GM23338 (cell line): ENCODE measurements at regions not wholly inside any gene's neighbourhood (a gene's known extent, or its start where the extent isn't known, plus 50 kb on each side); places are given as distances from the start of the nearest gene placed in this dataset.

Experiments used
- CREB1 ChIP-seq: fragments of 250-450 bp; sonication (Bioruptor Pico); IDR thresholded peaks from 2 replicates; pipeline ENCODE4 v1.5.0; 2020; ENCODE audit warnings: low read depth, mild to moderate bottlenecking, moderate library complexity
- CTCF ChIP-seq, 2 experiments: fragments of 200-600 bp in 1 of 2; sonication (generic) in 1 of 2; conservative IDR thresholded peaks; 2 replicates each; pipeline versions ENCODE4 v1.5.1 to v1.6.1; 2016 to 2017; ENCODE audit warnings: antibody characterized with exemption in 2 of 2, low read depth in 2 of 2, mild to moderate bottlenecking in 2 of 2, moderate library complexity in 1 of 2
- ETS1 ChIP-seq: IDR thresholded peaks from 2 replicates; pipeline ENCODE4 v1.6.1; 2016; ENCODE audit warnings: antibody characterized with exemption
- EZH2 ChIP-seq: fragments of 200-600 bp; sonication (generic); IDR thresholded peaks from one replicate; pipeline ENCODE4 v1.8.0; 2017; ENCODE audit warnings: antibody characterized with exemption, mild to moderate bottlenecking, low read depth; ENCODE audit not compliant: unreplicated experiment
- EZH2phosphoT487 ChIP-seq: fragments of 200-600 bp; sonication (generic); IDR thresholded peaks from one replicate; pipeline ENCODE4 v1.8.1; 2018; ENCODE audit warnings: antibody characterized with exemption; ENCODE audit not compliant: unreplicated experiment
- JUNB ChIP-seq: IDR thresholded peaks from one replicate; pipeline ENCODE4 v1.6.1; 2016; ENCODE audit warnings: antibody characterized with exemption; ENCODE audit not compliant: unreplicated experiment
- NANOG ChIP-seq: IDR thresholded peaks from 2 replicates; pipeline ENCODE4 v1.6.1; 2016; ENCODE audit warnings: antibody characterized with exemption, borderline replicate concordance
- POLR2AphosphoS5 ChIP-seq: IDR thresholded peaks from 2 replicates; pipeline ENCODE4 v1.6.1; 2016; ENCODE audit warnings: antibody characterized with exemption, low read depth
- STAT1 ChIP-seq: IDR thresholded peaks from one replicate; pipeline ENCODE4 v1.6.1; 2016; ENCODE audit warnings: antibody characterized with exemption; ENCODE audit not compliant: unreplicated experiment
- ZNF114 ChIP-seq: fragments of 250-450 bp; sonication (Bioruptor Pico); IDR thresholded peaks from 2 replicates; pipeline ENCODE4 v1.5.0; 2020; ENCODE audit warnings: mild to moderate bottlenecking, moderate library complexity
- ZNF331 ChIP-seq: fragments of 250-450 bp; sonication (Bioruptor Pico); IDR thresholded peaks from 2 replicates; pipeline ENCODE4 v1.5.0; 2020; ENCODE audit warnings: low read depth, mild to moderate bottlenecking, moderate library complexity
- TF ChIP-seq, protein P1 (sequence below): IDR thresholded peaks from one replicate; pipeline ENCODE4 v1.6.1; 2018; ENCODE audit warnings: antibody characterized with exemption; ENCODE audit not compliant: unreplicated experiment
- TF ChIP-seq, protein P2 (sequence below): fragments of 250-450 bp; sonication (Bioruptor Pico); IDR thresholded peaks from 2 replicates; pipeline ENCODE4 v1.5.0; 2020; ENCODE audit warnings: mild to moderate bottlenecking, moderate library complexity

- no peak for TF ChIP-seq CTCF (conservative IDR thresholded peaks at IDR 0.05; ENCODE audit: low read depth in 2 of 2)
- TF ChIP-seq EZH2 = no peak
- TF ChIP-seq EZH2phosphoT487 = no peak
- TF ChIP-seq POLR2AphosphoS5 = no peak
- TF ChIP-seq ETS1 = no peak
- TF ChIP-seq ZNF114 (CRISPR knock-in tag) = no peak
- TF ChIP-seq CREB1 (CRISPR knock-in tag) = no peak
- TF ChIP-seq JUNB = no peak
- TF ChIP-seq ZNF331 (CRISPR knock-in tag) = no peak
- TF ChIP-seq, protein P1, sequence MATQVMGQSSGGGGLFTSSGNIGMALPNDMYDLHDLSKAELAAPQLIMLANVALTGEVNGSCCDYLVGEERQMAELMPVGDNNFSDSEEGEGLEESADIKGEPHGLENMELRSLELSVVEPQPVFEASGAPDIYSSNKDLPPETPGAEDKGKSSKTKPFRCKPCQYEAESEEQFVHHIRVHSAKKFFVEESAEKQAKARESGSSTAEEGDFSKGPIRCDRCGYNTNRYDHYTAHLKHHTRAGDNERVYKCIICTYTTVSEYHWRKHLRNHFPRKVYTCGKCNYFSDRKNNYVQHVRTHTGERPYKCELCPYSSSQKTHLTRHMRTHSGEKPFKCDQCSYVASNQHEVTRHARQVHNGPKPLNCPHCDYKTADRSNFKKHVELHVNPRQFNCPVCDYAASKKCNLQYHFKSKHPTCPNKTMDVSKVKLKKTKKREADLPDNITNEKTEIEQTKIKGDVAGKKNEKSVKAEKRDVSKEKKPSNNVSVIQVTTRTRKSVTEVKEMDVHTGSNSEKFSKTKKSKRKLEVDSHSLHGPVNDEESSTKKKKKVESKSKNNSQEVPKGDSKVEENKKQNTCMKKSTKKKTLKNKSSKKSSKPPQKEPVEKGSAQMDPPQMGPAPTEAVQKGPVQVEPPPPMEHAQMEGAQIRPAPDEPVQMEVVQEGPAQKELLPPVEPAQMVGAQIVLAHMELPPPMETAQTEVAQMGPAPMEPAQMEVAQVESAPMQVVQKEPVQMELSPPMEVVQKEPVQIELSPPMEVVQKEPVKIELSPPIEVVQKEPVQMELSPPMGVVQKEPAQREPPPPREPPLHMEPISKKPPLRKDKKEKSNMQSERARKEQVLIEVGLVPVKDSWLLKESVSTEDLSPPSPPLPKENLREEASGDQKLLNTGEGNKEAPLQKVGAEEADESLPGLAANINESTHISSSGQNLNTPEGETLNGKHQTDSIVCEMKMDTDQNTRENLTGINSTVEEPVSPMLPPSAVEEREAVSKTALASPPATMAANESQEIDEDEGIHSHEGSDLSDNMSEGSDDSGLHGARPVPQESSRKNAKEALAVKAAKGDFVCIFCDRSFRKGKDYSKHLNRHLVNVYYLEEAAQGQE = no peak
- no peak for TF ChIP-seq STAT1
- TF ChIP-seq, protein P2, sequence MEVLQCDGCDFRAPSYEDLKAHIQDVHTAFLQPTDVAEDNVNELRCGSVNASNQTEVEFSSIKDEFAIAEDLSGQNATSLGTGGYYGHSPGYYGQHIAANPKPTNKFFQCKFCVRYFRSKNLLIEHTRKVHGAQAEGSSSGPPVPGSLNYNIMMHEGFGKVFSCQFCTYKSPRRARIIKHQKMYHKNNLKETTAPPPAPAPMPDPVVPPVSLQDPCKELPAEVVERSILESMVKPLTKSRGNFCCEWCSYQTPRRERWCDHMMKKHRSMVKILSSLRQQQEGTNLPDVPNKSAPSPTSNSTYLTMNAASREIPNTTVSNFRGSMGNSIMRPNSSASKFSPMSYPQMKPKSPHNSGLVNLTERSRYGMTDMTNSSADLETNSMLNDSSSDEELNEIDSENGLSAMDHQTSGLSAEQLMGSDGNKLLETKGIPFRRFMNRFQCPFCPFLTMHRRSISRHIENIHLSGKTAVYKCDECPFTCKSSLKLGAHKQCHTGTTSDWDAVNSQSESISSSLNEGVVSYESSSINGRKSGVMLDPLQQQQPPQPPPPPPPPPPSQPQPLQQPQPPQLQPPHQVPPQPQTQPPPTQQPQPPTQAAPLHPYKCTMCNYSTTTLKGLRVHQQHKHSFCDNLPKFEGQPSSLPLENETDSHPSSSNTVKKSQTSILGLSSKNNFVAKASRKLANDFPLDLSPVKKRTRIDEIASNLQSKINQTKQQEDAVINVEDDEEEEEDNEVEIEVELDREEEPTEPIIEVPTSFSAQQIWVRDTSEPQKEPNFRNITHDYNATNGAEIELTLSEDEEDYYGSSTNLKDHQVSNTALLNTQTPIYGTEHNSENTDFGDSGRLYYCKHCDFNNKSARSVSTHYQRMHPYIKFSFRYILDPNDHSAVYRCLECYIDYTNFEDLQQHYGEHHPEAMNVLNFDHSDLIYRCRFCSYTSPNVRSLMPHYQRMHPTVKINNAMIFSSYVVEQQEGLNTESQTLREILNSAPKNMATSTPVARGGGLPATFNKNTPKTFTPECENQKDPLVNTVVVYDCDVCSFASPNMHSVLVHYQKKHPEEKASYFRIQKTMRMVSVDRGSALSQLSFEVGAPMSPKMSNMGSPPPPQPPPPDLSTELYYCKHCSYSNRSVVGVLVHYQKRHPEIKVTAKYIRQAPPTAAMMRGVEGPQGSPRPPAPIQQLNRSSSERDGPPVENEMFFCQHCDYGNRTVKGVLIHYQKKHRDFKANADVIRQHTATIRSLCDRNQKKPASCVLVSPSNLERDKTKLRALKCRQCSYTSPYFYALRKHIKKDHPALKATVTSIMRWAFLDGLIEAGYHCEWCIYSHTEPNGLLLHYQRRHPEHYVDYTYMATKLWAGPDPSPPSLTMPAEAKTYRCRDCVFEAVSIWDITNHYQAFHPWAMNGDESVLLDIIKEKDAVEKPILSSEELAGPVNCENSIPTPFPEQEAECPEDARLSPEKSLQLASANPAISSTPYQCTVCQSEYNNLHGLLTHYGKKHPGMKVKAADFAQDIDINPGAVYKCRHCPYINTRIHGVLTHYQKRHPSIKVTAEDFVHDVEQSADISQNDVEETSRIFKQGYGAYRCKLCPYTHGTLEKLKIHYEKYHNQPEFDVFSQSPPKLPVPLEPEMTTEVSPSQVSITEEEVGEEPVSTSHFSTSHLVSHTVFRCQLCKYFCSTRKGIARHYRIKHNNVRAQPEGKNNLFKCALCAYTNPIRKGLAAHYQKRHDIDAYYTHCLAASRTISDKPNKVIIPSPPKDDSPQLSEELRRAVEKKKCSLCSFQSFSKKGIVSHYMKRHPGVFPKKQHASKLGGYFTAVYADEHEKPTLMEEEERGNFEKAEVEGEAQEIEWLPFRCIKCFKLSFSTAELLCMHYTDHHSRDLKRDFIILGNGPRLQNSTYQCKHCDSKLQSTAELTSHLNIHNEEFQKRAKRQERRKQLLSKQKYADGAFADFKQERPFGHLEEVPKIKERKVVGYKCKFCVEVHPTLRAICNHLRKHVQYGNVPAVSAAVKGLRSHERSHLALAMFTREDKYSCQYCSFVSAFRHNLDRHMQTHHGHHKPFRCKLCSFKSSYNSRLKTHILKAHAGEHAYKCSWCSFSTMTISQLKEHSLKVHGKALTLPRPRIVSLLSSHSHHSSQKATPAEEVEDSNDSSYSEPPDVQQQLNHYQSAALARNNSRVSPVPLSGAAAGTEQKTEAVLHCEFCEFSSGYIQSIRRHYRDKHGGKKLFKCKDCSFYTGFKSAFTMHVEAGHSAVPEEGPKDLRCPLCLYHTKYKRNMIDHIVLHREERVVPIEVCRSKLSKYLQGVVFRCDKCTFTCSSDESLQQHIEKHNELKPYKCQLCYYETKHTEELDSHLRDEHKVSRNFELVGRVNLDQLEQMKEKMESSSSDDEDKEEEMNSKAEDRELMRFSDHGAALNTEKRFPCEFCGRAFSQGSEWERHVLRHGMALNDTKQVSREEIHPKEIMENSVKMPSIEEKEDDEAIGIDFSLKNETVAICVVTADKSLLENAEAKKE (CRISPR knock-in tag) = no peak
- no peak for TF ChIP-seq NANOG
These were observed 64.6 kb upstream of the SLC6A6 start for GRCh38 chr3:14337828-14338227.
